K562 (cell line): ENCODE measurements at regions not wholly inside any gene's neighbourhood (a gene's known extent, or its start where the extent isn't known, plus 50 kb on each side); places are given as distances from the start of the nearest gene placed in this dataset.

Experiments used
- CBX8 ChIP-seq: fragments of 200-600 bp; sonication (generic); IDR thresholded peaks from 2 replicates; pipeline ENCODE4 v1.6.1; 2012; ENCODE audit warnings: borderline replicate concordance, mixed run types, low read depth, mild to moderate bottlenecking, moderate library complexity, mixed read lengths, low read length, control low read depth, inconsistent platforms; ENCODE audit not compliant: poor library complexity, severe bottlenecking; ENCODE audit errors: extremely low read depth
- CHD4 ChIP-seq: fragments of 200-600 bp; sonication (generic); IDR thresholded peaks from 3 replicates; pipeline ENCODE4 v1.6.1; 2012; ENCODE audit warnings: low read depth, mild to moderate bottlenecking, mixed read lengths, low read length, inconsistent platforms; ENCODE audit not compliant: insufficient read depth, insufficient replicate concordance, poor library complexity, severe bottlenecking
- HDAC6 ChIP-seq: IDR thresholded peaks from 2 replicates; pipeline ENCODE4 v1.6.1; 2012; ENCODE audit warnings: low read depth, mild to moderate bottlenecking, control low read depth, inconsistent platforms, low read length, moderate library complexity
- SIN3A ChIP-seq, 2 experiments: fragments of 150-350 bp in 1 of 2; IDR thresholded peaks; 2 replicates each; pipeline ENCODE4 v1.6.1; 2011 to 2016; ENCODE audit warnings: borderline replicate concordance in 2 of 2, low read depth in 2 of 2, low read length in 2 of 2, mild to moderate bottlenecking in 2 of 2, moderate library complexity in 2 of 2; ENCODE audit not compliant: control insufficient read depth in 1 of 2
- SP1 ChIP-seq: sonication (generic); formaldehyde crosslinking; IDR thresholded peaks from 2 replicates; pipeline ENCODE4 v1.8.1; 2022; ENCODE audit warnings: mild to moderate bottlenecking, missing genetic modification reagents
- SPI1 ChIP-seq: IDR thresholded peaks from 2 replicates; pipeline ENCODE4 v1.6.1; 2011; ENCODE audit warnings: low read depth, low read length, control low read depth, borderline replicate concordance
- TSC22D4 ChIP-seq: fragments of 450-650 bp; IDR thresholded peaks from 2 replicates; pipeline ENCODE4 v1.6.1; 2016; ENCODE audit warnings: missing genetic modification characterization, missing biosample characterization, control low read depth
- U2AF2 ChIP-seq: fragments of 200-400 bp; formaldehyde crosslinking; optimal IDR thresholded peaks from 2 replicates; pipeline ENCODE3; 2017; ENCODE audit warnings: low read depth, mild to moderate bottlenecking, low read length
- TF ChIP-seq, protein P1 (sequence below): sonication (generic); formaldehyde crosslinking; IDR thresholded peaks from 2 replicates; pipeline ENCODE4 v1.8.0; 2022; ENCODE audit warnings: mild to moderate bottlenecking, missing genetic modification reagents, borderline replicate concordance
- TF ChIP-seq, protein P2 (sequence below), 3 experiments: IDR thresholded peaks in 2 of 3; conservative IDR thresholded peaks in 1 of 3; 2 replicates each; pipeline ENCODE4 v1.5.1; 2011 to 2012; ENCODE audit warnings: low read length in 3 of 3, mild to moderate bottlenecking in 3 of 3, control low read depth in 2 of 3, improper control_type of control experiment in 1 of 3, inconsistent platforms in 1 of 3, low read depth in 1 of 3, mixed read lengths in 1 of 3, moderate library complexity in 1 of 3; ENCODE audit not compliant: insufficient read depth in 2 of 3

- TF ChIP-seq SP1 (CRISPR knock-in tag) (no peak), TSC22D4 (tag) (no peak), SPI1 (no peak), U2AF2 (no peak), SIN3A (IDR thresholded peaks at IDR 0.05; ENCODE audit: borderline replicate concordance in 2 of 2, control insufficient read depth in 1 of 2, low read depth in 2 of 2, low read length in 2 of 2) (no peak), HDAC6 (no peak), CHD4 (no peak), CBX8 (no peak)
- TF ChIP-seq, protein P1, sequence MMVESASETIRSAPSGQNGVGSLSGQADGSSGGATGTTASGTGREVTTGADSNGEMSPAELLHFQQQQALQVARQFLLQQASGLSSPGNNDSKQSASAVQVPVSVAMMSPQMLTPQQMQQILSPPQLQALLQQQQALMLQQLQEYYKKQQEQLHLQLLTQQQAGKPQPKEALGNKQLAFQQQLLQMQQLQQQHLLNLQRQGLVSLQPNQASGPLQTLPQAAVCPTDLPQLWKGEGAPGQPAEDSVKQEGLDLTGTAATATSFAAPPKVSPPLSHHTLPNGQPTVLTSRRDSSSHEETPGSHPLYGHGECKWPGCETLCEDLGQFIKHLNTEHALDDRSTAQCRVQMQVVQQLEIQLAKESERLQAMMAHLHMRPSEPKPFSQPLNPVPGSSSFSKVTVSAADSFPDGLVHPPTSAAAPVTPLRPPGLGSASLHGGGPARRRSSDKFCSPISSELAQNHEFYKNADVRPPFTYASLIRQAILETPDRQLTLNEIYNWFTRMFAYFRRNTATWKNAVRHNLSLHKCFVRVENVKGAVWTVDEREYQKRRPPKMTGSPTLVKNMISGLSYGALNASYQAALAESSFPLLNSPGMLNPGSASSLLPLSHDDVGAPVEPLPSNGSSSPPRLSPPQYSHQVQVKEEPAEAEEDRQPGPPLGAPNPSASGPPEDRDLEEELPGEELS (CRISPR knock-in tag): no peak
- TF ChIP-seq, protein P2, sequence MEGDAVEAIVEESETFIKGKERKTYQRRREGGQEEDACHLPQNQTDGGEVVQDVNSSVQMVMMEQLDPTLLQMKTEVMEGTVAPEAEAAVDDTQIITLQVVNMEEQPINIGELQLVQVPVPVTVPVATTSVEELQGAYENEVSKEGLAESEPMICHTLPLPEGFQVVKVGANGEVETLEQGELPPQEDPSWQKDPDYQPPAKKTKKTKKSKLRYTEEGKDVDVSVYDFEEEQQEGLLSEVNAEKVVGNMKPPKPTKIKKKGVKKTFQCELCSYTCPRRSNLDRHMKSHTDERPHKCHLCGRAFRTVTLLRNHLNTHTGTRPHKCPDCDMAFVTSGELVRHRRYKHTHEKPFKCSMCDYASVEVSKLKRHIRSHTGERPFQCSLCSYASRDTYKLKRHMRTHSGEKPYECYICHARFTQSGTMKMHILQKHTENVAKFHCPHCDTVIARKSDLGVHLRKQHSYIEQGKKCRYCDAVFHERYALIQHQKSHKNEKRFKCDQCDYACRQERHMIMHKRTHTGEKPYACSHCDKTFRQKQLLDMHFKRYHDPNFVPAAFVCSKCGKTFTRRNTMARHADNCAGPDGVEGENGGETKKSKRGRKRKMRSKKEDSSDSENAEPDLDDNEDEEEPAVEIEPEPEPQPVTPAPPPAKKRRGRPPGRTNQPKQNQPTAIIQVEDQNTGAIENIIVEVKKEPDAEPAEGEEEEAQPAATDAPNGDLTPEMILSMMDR (IDR thresholded peaks at IDR 0.05 in 2 of 3, conservative IDR thresholded peaks at IDR 0.05 in 1 of 3; ENCODE audit: insufficient read depth in 2 of 3, low read depth in 1 of 3, low read length in 3 of 3): no peak
Observed at GRCh38 chr6:22071270-22072041, 225.4 kb downstream of the PRL start.
